GM12875 (cell line): ENCODE measurements at regions not wholly inside any gene's neighbourhood (a gene's known extent, or its start where the extent isn't known, plus 50 kb on each side); places are given as distances from the start of the nearest gene placed in this dataset.

Experiments
- H3K4me3 ChIP-seq: one replicate; pipeline ENCODE4 v1.5.1; 2011; ENCODE audit warnings: low read depth, low read length, control low read depth
- TF ChIP-seq, protein P1 (sequence below): IDR thresholded peaks from 2 replicates; pipeline ENCODE4 v1.5.1; 2011; ENCODE audit warnings: low read depth, mild to moderate bottlenecking, control low read depth, inconsistent platforms, low read length, moderate library complexity, borderline replicate concordance; ENCODE audit not compliant: insufficient read depth

- TF ChIP-seq, protein P1, sequence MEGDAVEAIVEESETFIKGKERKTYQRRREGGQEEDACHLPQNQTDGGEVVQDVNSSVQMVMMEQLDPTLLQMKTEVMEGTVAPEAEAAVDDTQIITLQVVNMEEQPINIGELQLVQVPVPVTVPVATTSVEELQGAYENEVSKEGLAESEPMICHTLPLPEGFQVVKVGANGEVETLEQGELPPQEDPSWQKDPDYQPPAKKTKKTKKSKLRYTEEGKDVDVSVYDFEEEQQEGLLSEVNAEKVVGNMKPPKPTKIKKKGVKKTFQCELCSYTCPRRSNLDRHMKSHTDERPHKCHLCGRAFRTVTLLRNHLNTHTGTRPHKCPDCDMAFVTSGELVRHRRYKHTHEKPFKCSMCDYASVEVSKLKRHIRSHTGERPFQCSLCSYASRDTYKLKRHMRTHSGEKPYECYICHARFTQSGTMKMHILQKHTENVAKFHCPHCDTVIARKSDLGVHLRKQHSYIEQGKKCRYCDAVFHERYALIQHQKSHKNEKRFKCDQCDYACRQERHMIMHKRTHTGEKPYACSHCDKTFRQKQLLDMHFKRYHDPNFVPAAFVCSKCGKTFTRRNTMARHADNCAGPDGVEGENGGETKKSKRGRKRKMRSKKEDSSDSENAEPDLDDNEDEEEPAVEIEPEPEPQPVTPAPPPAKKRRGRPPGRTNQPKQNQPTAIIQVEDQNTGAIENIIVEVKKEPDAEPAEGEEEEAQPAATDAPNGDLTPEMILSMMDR = no peak
- no peak overlapping the region for H3K4me3 ChIP-seq
Observed at GRCh38 chr18:67916097-67916496, 399.6 kb upstream of the DSEL start.

GRCh38 chr18:67913040-67913439 lies 396.5 kb upstream of the DSEL start:
- TF ChIP-seq, protein P1 = no peak

DNA sequence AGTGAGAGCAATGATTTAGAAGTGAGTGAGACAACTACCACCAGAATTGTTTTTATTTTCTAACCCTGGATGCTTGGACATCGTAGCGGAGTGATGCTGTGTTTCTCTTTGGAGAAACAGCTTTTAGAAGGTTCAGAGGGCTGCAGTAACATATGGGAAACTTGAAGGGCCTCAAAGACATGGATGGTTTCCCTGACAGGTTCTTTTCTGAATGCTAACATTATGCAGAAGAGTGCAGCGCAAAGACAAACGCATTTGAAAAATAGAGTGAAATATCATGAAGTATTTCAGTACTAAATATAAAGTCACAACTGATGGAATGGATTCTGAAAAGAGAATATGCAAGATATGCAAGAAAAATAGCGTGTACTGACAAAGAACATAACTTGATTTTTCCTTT lies 385.1 kb upstream of the DSEL start:
- no peak overlapping the region for H3K4me3 ChIP-seq
- TF ChIP-seq, protein P1 = no peak

More at GRCh38 chr18:67913040-67913439, 396.5 kb upstream of the DSEL start:
- H3K4me3 ChIP-seq = no peak overlapping the region

DNA sequence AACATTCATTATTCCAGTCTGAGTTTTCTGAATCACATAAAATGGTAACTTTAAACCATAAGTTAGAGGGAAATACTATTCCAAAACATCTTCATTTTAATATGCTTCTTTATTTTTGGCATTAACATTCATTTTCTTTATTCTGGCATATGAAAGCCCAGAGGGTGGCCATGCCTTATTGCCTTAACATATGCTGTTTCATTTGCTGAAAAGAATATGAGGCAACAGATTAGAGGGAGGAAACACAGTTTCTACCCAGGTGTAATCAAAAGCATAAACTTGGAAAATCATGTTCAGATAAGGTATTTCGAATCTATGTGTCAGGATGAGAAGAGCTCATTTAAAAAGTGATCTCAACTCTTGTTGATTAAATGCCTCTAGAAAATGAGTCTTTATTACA lies 379.9 kb upstream of the DSEL start:
- TF ChIP-seq, protein P1 = no peak
- no peak overlapping the region for H3K4me3 ChIP-seq

DNA sequence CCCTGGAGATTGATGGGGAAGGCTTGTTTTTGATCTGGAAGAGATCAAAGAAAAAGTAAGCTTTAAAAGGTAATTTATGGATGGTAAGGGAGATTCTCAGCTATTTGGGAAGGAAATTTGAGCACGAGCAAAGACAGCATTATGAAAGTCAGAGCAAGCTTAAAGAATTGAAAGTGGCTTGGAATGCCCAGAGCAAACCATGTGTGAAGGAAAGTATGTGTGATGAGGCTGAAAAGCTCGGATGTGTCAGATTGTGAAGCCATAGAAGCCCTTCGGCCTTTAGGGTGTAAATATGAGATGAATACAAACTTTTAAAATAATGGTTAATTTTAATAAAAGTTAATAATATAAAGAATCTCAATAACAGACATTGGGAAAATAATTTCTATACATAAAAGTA lies 377.4 kb upstream of the DSEL start:
- TF ChIP-seq, protein P1 = no peak
- no peak overlapping the region for H3K4me3 ChIP-seq

DNA sequence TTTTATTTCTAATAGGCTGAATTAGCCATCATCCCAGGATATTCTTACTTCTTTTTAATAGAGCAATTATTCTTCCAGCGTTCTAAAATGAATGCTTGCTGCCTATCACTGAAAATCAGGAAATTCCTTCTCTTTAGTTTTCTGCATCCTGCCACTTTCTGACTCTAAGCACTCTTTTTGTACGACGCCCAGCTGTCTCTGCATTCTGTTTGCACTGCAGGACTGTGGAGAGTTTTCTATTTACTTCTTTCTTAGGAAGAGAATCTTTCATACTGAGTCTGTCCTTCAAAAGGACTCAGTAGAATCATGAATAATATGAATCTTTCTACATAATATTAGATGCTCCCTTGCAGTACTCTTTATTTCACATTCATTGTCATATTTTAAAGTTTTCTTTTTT lies 360.4 kb upstream of the DSEL start:
- H3K4me3 ChIP-seq = no peak overlapping the region
- TF ChIP-seq, protein P1 = no peak

DNA sequence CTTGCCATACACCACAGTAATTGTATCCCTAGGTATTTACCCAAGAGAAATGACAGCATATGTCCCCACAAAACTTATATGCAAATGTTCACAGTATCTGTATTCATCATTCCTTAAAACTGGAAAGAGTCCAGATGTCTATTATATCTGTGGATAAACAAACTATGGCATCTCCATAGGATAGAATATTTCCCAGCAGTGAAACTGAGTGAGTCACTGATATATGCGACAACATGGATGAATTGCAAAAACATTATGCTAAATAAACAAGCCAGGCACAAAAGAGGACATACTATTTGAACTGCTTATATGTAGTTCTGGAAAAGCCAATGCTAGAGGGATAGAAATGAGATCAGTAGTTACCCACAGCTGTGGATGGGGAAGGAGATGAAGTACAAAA lies 359.4 kb upstream of the DSEL start:
- TF ChIP-seq, protein P1 = no peak
- H3K4me3 ChIP-seq = no peak overlapping the region
